Upper lobe of right lung (tissue), 1 donor: ENCODE measurements at regions not wholly inside any gene's neighbourhood (a gene's known extent, or its start where the extent isn't known, plus 50 kb on each side); places are given as distances from the start of the nearest gene placed in this dataset.

Source experiments
- ATAC-seq: fragments of 200-7000 bp; cut with Tn5 transposase; one replicate; pipeline ENCODE4 v1.9.1; 2020; ENCODE audit warnings: mild to moderate bottlenecking, moderate library complexity
- DNase-seq: peaks from one replicate; pipeline ENCODE4 v3.0.0-alpha.2; 2020
- H3K27ac ChIP-seq: fragments of 200-600 bp; one replicate; pipeline ENCODE4 v1.8.0; 2022
- H3K27me3 ChIP-seq: fragments of 200-600 bp; one replicate; pipeline ENCODE4 v1.8.0; 2022; ENCODE audit warnings: mild to moderate bottlenecking
- H3K36me3 ChIP-seq: fragments of 200-600 bp; one replicate; pipeline ENCODE4 v1.8.0; 2022
- H3K4me1 ChIP-seq: fragments of 200-600 bp; one replicate; pipeline ENCODE4 v1.8.0; 2022
- H3K4me3 ChIP-seq: fragments of 200-600 bp; one replicate; pipeline ENCODE4 v1.8.0; 2022; ENCODE audit warnings: mild to moderate bottlenecking
- H3K9me3 ChIP-seq: fragments of 200-600 bp; one replicate; pipeline ENCODE4 v1.8.0; 2022
- CTCF ChIP-seq: fragments of 200-600 bp; IDR thresholded peaks from one replicate; pipeline ENCODE4 v1.8.0; 2022; ENCODE audit warnings: antibody characterized with exemption
- intact Hi-C: fragments of 100-400 bp; cut with DNase I; formaldehyde crosslinking; loops from one replicate; pipeline ENCODE4 v1.11.0; 2022
- donor health status: DM: no; HTN: yes; CAD: no; lungs with severe emphysema.

GRCh38 chr13:87129602-87130300 lies 541.4 kb upstream of the SLITRK5 start:
- Histone ChIP-seq H3K36me3 (no peaks in the 10 kb centered on the region), H3K9me3 (no peaks in the 10 kb centered on the region), H3K27ac (no peak overlapping the region), H3K27me3 (no peaks in the 10 kb centered on the region), H3K4me1 (no peaks in the 10 kb centered on the region), H3K4me3 (no peak overlapping the region)
- DNase-seq: no peak
- ATAC-seq: no peak
- no peak for TF ChIP-seq CTCF
- intact Hi-C loops: no loop called here

DNA sequence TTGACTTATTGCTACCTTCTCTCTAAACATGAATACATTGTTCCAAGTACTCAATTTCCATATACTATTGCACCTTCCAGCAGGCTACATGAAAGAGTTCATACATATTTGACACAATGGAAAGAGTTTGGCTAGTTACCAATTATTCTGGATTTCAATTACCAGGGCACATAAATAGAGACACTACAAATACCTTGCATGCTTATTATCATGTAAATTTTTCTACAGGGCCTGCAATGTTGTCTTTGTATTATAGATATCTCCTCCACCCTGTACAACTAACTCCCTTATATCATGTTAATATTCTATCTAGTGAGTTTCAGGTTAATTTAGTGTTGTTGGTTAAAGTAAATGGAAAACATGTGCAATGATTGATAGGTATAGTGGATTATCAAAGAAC lies 540.7 kb upstream of the SLITRK5 start:
- Histone ChIP-seq H3K27me3 (no peaks in the 10 kb centered on the region), H3K36me3 (no peaks in the 10 kb centered on the region), H3K4me1 (no peaks in the 10 kb centered on the region), H3K27ac (no peak overlapping the region), H3K9me3 (no peaks in the 10 kb centered on the region), H3K4me3 (no peak overlapping the region)
- no peak for TF ChIP-seq CTCF
- intact Hi-C loops: no loop called here
- ATAC-seq: no peak
- no peak for DNase-seq

- Histone ChIP-seq H3K27ac (no peak overlapping the region), H3K36me3 (no peaks in the 10 kb centered on the region), H3K4me3 (no peak overlapping the region), H3K4me1 (no peaks in the 10 kb centered on the region), H3K27me3 (no peaks in the 10 kb centered on the region), H3K9me3 (no peaks in the 10 kb centered on the region)
- no peak for TF ChIP-seq CTCF
- intact Hi-C loops: no loop called here
- DNase-seq: no peak
- no peak for ATAC-seq
Observed at GRCh38 chr13:87131611-87132010, 539.6 kb upstream of the SLITRK5 start.

GRCh38 chr13:87138866-87139265 lies 532.3 kb upstream of the SLITRK5 start:
- Histone ChIP-seq H3K9me3 (no peaks in the 10 kb centered on the region), H3K27me3 (no peaks in the 10 kb centered on the region), H3K27ac (no peak overlapping the region), H3K36me3 (no peaks in the 10 kb centered on the region), H3K4me1 (no peaks in the 10 kb centered on the region), H3K4me3 (no peak overlapping the region)
- intact Hi-C loops: no loop called here
- no peak for DNase-seq
- TF ChIP-seq CTCF: no peak
- no peak for ATAC-seq

DNA sequence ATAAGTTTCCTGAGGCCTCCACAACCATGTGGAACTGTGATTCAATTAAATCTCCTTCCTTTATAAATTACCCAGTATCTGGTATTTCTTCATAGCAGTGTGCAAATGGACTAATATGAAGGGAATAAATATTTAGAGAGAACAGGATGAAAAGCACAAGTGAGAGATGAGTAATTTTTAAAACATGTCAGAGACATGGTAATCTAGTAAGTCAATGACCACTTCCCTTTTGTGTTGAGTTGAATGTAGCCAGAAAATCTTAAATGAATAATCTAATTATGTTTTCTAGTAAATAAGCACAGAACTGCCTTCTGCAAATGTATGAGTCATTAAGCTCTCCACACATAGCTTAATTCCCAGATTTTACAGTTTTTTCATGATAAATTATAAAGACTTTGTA lies 524.1 kb upstream of the SLITRK5 start:
- Histone ChIP-seq H3K9me3 (no peaks in the 10 kb centered on the region), H3K27me3 (no peaks in the 10 kb centered on the region), H3K4me3 (no peak overlapping the region), H3K4me1 (no peaks in the 10 kb centered on the region), H3K27ac (no peak overlapping the region), H3K36me3 (no peaks in the 10 kb centered on the region)
- ATAC-seq: no peak
- intact Hi-C loops: no loop called here
- TF ChIP-seq CTCF: no peak
- DNase-seq: no peak

DNA sequence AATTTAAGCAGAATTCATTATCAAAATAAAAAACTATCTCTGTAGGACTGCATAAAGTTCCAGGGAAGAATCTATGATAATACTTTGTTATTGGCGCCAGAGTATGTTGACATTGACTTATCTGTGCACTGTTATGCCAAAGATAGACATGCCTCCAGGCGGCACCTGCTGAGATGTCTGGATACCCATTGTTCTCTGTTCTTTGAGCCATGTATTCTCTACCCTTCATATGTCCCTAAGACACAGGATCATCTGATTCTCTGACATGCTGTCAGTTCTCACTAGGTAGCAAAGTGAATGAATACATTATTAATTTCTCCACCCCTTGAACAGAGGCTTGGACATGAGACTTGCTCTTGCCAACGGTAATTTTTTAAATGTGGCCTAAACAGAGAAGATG lies 517.8 kb upstream of the SLITRK5 start:
- intact Hi-C loops: no loop called here
- no peaks in the 10 kb centered on the region for H3K4me1 ChIP-seq
- ATAC-seq (no peak), DNase-seq (no peak)
- no peaks in the 10 kb centered on the region for H3K27me3 ChIP-seq
- no peak overlapping the region for H3K4me3 ChIP-seq
- H3K27ac ChIP-seq: no peak overlapping the region
- H3K36me3 ChIP-seq: no peaks in the 10 kb centered on the region
- H3K9me3 ChIP-seq: no peaks in the 10 kb centered on the region
- TF ChIP-seq CTCF: no peak
